Suprapubic skin (tissue), 4 donors: ENCODE measurements at regions not wholly inside any gene's neighbourhood (a gene's known extent, or its start where the extent isn't known, plus 50 kb on each side); places are given as distances from the start of the nearest gene placed in this dataset.

Experiments
- DNase-seq, 2 donors: peaks; one replicate each; pipeline ENCODE4 v3.0.0-alpha.2; 2019; ENCODE audit warnings: low spot score in 2 of 2
- H3K27ac ChIP-seq: fragments of 200-600 bp; sonication (generic); one replicate; pipeline ENCODE4 v1.5.1; 2019
- H3K27me3 ChIP-seq: fragments of 200-600 bp; sonication (generic); one replicate; pipeline ENCODE4 v1.5.1; 2019
- H3K36me3 ChIP-seq: fragments of 200-600 bp; sonication (generic); one replicate; pipeline ENCODE4 v1.5.1; 2019
- H3K4me1 ChIP-seq: fragments of 200-600 bp; sonication (generic); one replicate; pipeline ENCODE4 v1.5.1; 2019
- H3K4me3 ChIP-seq: fragments of 200-600 bp; sonication (generic); one replicate; pipeline ENCODE4 v1.5.1; 2019; ENCODE audit warnings: mild to moderate bottlenecking
- H3K9me3 ChIP-seq: fragments of 200-600 bp; sonication (generic); one replicate; pipeline ENCODE4 v1.5.1; 2019
- CTCF ChIP-seq, 2 donors: fragments of 200-600 bp in 1 of 2; fragments of 450-650 bp in 1 of 2; sonication (generic) in 1 of 2; IDR thresholded peaks; one replicate each; pipeline ENCODE4 v1.5.1; 2016 to 2019; ENCODE audit warnings: antibody characterized with exemption in 2 of 2, mild to moderate bottlenecking in 1 of 2, moderate library complexity in 1 of 2
- EP300 ChIP-seq: sonication (generic); formaldehyde crosslinking; IDR thresholded peaks from one replicate; pipeline ENCODE4 v1.6.1; 2017; ENCODE audit warnings: antibody characterized with exemption
- POLR2A ChIP-seq, 2 donors: fragments of 450-650 bp; IDR thresholded peaks; one replicate each; pipeline ENCODE4 v1.6.1; 2017; ENCODE audit warnings: antibody characterized with exemption in 2 of 2, mild to moderate bottlenecking in 2 of 2, moderate library complexity in 2 of 2
- POLR2AphosphoS5 ChIP-seq, 3 donors: sonication (generic); formaldehyde crosslinking; IDR thresholded peaks; one replicate each; pipeline ENCODE4 v1.6.1; 2017; ENCODE audit warnings: antibody characterized with exemption in 3 of 3
- WGBS: methylation state at CpG from one replicate; pipeline ENCODE4 v1.1.5; 2018; 5-methylcytosine and 5-hydroxymethylcytosine counted together

- H3K36me3 ChIP-seq: no peaks in the 10 kb centered on the region
- H3K27ac ChIP-seq: no peak overlapping the region
- TF ChIP-seq POLR2A (IDR thresholded peaks at IDR 0.05) (no peak), POLR2AphosphoS5 (IDR thresholded peaks at IDR 0.05) (no peak), EP300 (no peak), CTCF (IDR thresholded peaks at IDR 0.05) (no peak)
- DNase-seq: no peak
- H3K4me1 ChIP-seq: no peaks in the 10 kb centered on the region
- WGBS: 55% methylated on average over 6 of the region's 6 CpGs
- no peaks in the 10 kb centered on the region for H3K27me3 ChIP-seq
- H3K4me3 ChIP-seq: no peak overlapping the region
- H3K9me3 ChIP-seq: no peaks in the 10 kb centered on the region
Measured at GRCh38 chrX:20500171-20500865, 233.6 kb upstream of the RPS6KA3 start.

GRCh38 chrX:20499763-20500162 is 233.1 kb upstream of the RPS6KA3 start:
- no peaks in the 10 kb centered on the region for H3K36me3 ChIP-seq
- TF ChIP-seq POLR2AphosphoS5 (IDR thresholded peaks at IDR 0.05): no peak
- no peak for TF ChIP-seq EP300
- TF ChIP-seq POLR2A (IDR thresholded peaks at IDR 0.05): no peak
- H3K27ac ChIP-seq: no peak overlapping the region
- no peaks in the 10 kb centered on the region for H3K4me1 ChIP-seq
- H3K4me3 ChIP-seq: no peak overlapping the region
- H3K27me3 ChIP-seq: no peaks in the 10 kb centered on the region
- no peak for DNase-seq
- no peaks in the 10 kb centered on the region for H3K9me3 ChIP-seq

GRCh38 chrX:20498851-20499635 is 232.3 kb upstream of the RPS6KA3 start:
- DNase-seq: no peak
- Histone ChIP-seq H3K4me1 (no peaks in the 10 kb centered on the region), H3K9me3 (no peaks in the 10 kb centered on the region), H3K36me3 (no peaks in the 10 kb centered on the region), H3K4me3 (no peak overlapping the region), H3K27ac (no peak overlapping the region), H3K27me3 (no peaks in the 10 kb centered on the region)
- no peak for TF ChIP-seq POLR2AphosphoS5 (IDR thresholded peaks at IDR 0.05)
- no peak for TF ChIP-seq POLR2A (IDR thresholded peaks at IDR 0.05)
- TF ChIP-seq EP300: no peak
- TF ChIP-seq CTCF (IDR thresholded peaks at IDR 0.05): no peak
- WGBS: 57% methylated on average over 7 of the region's 7 CpGs

- Histone ChIP-seq H3K27me3 (no peaks in the 10 kb centered on the region), H3K36me3 (no peaks in the 10 kb centered on the region), H3K4me3 (no peak overlapping the region), H3K9me3 (no peaks in the 10 kb centered on the region), H3K27ac (no peak overlapping the region), H3K4me1 (no peaks in the 10 kb centered on the region)
- TF ChIP-seq EP300 (no peak), POLR2A (IDR thresholded peaks at IDR 0.05) (no peak), CTCF (IDR thresholded peaks at IDR 0.05) (no peak), POLR2AphosphoS5 (IDR thresholded peaks at IDR 0.05) (no peak)
- WGBS: 82% methylated on average over 2 of the region's 2 CpGs
- DNase-seq: no peak
Measured at GRCh38 chrX:20495575-20495974, 228.9 kb upstream of the RPS6KA3 start.

- no peaks in the 10 kb centered on the region for H3K4me1 ChIP-seq
- no peaks in the 10 kb centered on the region for H3K27me3 ChIP-seq
- H3K27ac ChIP-seq: no peak overlapping the region
- no peak overlapping the region for H3K4me3 ChIP-seq
- no peak for DNase-seq
- TF ChIP-seq CTCF (IDR thresholded peaks at IDR 0.05): no peak
- no peak for TF ChIP-seq POLR2AphosphoS5 (IDR thresholded peaks at IDR 0.05)
- no peak for TF ChIP-seq POLR2A (IDR thresholded peaks at IDR 0.05)
- TF ChIP-seq EP300: no peak
- 81% methylated on average over 1 of the region's 1 CpG for WGBS
- H3K36me3 ChIP-seq: no peaks in the 10 kb centered on the region
- H3K9me3 ChIP-seq: no peaks in the 10 kb centered on the region
Measured at GRCh38 chrX:20488473-20488872, 221.8 kb upstream of the RPS6KA3 start.
